Occipital lobe (tissue), 1 donor: ENCODE measurements at regions not wholly inside any gene's neighbourhood (a gene's known extent, or its start where the extent isn't known, plus 50 kb on each side); places are given as distances from the start of the nearest gene placed in this dataset.

Experiments
- DNase-seq: peaks from one replicate; lab custom pipeline; 2025; lab: John Stamatoyannopoulos, UW

DNA sequence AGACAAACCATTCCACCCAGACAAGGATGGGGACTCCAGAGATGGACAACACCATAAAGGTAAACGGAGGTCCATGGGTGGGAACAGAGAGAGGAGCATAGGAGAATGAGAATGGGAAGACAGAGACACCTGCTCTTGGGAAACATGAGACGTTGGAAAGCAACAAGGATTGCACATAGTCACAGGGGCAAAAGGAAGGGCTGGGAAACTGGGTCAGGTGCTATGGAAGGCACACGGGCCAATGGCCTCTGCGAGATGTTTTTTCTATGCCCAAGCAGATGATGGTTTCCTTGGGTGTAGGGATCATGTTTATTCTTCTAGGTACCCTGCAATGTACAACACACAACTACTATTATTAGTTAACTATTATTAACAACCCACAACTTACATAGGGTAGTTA, 143.6 kb upstream of the AGAP1 start:
- DNase-seq: no peak

DNA sequence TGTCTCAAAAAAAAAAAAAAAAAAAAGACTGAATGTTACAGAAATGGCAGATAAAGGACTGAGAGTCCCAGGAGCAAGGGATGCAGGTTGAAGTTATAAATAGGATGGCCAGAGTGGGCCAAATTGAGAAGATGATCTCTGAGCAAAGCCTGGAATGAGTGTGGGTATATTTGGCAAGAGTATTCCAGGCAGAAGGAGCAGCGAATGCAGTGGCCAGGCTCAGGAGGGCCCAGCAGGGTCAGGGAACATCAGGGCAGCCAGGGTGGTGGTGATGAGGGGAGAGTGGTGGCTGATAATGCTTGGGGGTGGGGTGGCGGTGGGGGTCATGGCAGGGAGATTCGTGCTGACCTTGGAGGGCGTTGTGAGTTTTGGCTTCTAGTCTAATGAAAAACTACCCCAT, 141.3 kb upstream of the AGAP1 start:
- DNase-seq: no peak

DNA sequence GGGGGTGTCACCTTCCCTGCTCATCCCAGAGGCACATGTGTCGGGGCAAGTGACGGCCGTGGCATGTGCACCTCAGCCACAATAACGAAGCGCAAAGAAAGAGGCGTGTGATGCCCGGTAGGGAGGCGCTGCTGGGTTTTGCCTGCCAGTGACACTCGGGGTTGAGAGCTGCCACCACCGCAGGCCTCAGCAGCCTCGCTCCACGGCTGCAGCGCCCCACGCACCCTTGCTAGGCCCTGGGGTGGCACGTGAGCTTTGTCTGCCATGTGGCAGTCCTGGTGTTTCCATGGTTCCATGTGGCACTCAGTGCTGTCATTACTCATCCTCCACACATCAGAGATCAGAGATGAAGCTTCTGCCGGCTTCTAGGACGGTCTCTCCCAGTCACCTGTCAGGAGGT, 136.0 kb upstream of the AGAP1 start:
- DNase-seq: no peak

DNA sequence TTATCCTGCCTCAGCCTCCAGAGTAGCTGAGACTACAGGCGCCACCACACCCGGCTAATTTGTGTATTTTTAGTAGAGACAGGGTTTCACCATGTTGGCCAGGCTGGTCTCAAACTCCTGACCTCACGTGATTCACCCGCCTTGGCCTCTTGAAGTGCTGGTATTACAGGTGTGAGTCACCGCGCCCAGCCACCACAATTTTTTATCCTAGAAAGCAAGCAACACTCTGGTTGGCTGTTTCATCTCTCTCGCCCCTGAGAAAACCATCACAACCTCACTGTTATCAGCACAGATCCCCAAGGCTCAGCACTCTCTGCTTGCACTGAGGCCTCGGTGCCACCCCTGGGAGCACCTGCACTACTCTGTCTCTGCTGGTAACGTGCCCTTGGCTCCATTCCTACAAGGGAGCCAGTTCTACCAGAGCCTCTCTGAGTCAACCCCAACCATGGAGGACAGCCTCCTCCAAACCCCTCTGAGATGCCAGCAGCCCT, 134.8 kb upstream of the AGAP1 start:
- DNase-seq: no peak

GRCh38 chr2:235360446-235360845, 133.4 kb upstream of the AGAP1 start:
- DNase-seq: no peak

GRCh38 chr2:235365743-235366142, 128.1 kb upstream of the AGAP1 start:
- DNase-seq: no peak

DNA sequence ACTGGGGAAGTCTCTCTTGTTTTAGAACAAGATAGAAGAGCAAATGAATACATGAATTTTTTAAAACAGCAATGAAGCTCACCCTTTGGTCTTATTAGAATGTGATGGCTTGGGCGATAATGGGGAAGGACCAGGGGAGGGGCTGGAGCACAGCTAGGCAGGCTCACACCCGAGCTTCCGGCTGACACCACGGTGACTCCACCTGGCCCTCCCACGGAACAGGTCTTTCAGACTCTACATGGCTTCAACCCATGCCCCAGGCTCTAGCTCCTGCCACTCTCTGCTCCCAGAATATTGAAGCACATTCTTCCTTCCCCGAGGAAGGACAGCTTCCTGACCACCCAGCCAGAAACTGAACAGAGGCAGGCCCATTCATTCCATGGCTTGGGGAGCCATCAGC, 127.5 kb upstream of the AGAP1 start:
- DNase-seq: no peak

- DNase-seq: no peak
Measured at GRCh38 chr2:235366807-235367206, 127.0 kb upstream of the AGAP1 start.

DNA sequence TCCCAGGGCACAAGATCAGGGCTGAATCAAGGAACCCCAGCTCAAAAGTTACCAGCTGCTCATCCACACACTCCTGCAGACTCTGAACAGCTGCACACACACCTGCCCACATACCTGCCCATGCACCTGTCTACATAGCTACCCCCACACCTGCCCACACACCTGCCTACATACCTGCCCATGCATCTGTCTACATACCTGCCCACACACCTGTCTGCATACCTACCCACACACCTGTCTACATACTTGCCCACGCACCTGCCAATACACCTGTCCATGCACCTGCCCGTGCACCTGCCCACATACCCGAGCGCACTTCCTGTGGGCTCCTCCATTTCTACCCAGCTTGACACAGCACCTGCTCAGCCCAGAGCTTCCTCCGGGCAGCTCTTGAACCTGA, 122.8 kb upstream of the AGAP1 start:
- no peak for DNase-seq

GRCh38 chr2:235373171-235373570, 120.7 kb upstream of the AGAP1 start:
- DNase-seq: no peak

GRCh38 chr2:235377176-235377575, 116.7 kb upstream of the AGAP1 start:
- DNase-seq: no peak

GRCh38 chr2:235378246-235378645, 115.6 kb upstream of the AGAP1 start:
- DNase-seq: no peak

- no peak for DNase-seq
Measured at GRCh38 chr2:235378944-235379343, 114.9 kb upstream of the AGAP1 start.

DNA sequence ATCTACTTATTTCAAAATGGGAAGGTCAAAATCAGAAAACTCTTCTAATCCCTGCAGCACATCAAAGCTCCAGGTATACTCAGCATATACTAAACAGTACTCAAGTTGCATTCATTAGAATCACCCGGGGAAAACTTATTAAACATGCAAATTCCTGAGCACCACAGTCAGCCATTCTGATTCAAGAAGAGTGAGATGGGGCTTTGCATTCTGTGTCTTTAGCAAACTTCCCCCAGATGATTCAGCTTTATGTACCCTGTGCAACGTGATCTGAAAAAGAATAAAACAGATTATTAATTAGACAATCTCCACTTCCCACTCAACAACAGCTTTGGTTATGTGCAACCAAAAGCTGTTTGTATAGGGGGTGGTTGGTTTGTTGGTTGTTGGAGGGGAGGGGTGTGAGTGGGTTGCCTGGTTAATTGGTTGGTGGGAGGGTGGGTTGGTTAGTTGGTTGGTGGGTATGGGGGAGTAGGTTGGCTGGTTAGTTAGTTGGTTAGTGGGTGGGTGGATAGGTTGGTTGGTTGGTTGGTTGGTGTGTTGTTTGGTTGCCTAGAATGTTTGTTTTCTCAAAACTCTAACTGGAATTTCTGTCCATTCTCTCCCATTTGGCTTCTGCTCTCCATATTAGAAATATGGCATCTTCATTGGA, 112.5 kb upstream of the AGAP1 start:
- no peak for DNase-seq

DNA sequence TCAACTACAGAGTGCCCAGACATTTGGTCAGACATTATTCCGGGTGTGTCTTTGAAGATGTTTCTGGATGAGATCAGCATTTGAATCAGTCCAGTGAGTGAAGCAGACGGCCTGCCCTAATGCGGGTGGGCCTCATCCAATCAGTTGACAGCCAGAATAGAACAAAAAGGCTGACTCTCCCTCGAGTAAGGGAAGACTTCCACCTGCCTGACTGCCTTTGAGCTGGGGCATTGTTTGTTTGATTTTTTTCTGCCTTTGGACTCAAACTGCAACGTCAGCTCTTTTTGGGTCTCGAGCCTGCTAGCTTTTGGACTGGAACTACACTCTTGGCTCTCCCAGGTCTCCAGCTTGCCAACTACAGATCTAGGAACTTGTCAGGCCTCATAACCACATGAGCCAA, 111.7 kb upstream of the AGAP1 start:
- no peak for DNase-seq

GRCh38 chr2:235382601-235383000, 111.2 kb upstream of the AGAP1 start:
- no peak for DNase-seq

DNA sequence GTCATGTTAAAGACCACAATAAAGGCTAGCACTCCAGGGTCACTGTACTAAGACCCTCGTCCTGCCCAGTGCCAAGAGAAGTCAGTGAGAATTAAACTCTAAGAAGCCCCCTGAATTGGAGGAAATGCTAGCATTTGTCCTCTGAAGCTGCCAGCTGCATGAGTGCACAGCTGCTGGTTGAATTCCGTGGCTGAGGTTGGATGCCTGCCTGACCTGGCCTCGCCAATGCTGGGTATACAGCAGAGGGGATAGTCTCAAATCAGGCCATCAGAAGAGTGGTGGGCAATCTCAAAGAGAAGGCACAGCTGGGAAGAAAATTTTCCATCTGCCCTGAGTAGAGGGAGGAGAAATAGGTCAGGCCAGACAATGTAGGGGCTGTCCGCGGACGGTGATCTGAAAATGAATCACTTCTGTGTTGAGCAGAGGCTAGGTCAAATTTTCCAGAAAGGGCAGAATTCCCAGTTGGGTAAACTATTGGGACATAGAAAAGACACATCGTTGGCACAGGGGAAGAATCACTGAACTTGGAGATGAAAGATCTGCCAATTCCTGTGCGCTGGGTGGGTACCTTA, 110.5 kb upstream of the AGAP1 start:
- DNase-seq: no peak

- peak; percentile 75 for DNase-seq
Measured at GRCh38 chr2:235384624-235385023, 109.2 kb upstream of the AGAP1 start.

GRCh38 chr2:235389626-235390025, 104.2 kb upstream of the AGAP1 start:
- DNase-seq: no peak

- no peak for DNase-seq
Measured at GRCh38 chr2:235390108-235390815, 103.6 kb upstream of the AGAP1 start.

- no peak for DNase-seq
Measured at GRCh38 chr2:235390816-235391194, 103.0 kb upstream of the AGAP1 start.

- no peak for DNase-seq
Measured at GRCh38 chr2:235391921-235392615, 101.8 kb upstream of the AGAP1 start.
